A673 (cell line): ENCODE measurements at regions not wholly inside any gene's neighbourhood (a gene's known extent, or its start where the extent isn't known, plus 50 kb on each side); places are given as distances from the start of the nearest gene placed in this dataset.

Source experiments
- EZH2 ChIP-seq: fragments of 200-600 bp; sonication (generic); IDR thresholded peaks from 2 replicates; pipeline ENCODE4 v1.6.1; 2017; ENCODE audit warnings: borderline replicate concordance, low read depth, mild to moderate bottlenecking, mixed read lengths, antibody characterized with exemption, low read length; ENCODE audit not compliant: poor library complexity, severe bottlenecking
- TF ChIP-seq, protein P1 (sequence below): fragments of 300-800, 200-600 bp; sonication (generic); conservative IDR thresholded peaks from 2 replicates; pipeline ENCODE4 v1.5.1; 2017; ENCODE audit warnings: low read depth, mild to moderate bottlenecking, antibody characterized with exemption, low read length, moderate library complexity, mixed read lengths

GRCh38 chr10:128774979-128775378 is 648.8 kb upstream of the MKI67 start:
- TF ChIP-seq, protein P1, sequence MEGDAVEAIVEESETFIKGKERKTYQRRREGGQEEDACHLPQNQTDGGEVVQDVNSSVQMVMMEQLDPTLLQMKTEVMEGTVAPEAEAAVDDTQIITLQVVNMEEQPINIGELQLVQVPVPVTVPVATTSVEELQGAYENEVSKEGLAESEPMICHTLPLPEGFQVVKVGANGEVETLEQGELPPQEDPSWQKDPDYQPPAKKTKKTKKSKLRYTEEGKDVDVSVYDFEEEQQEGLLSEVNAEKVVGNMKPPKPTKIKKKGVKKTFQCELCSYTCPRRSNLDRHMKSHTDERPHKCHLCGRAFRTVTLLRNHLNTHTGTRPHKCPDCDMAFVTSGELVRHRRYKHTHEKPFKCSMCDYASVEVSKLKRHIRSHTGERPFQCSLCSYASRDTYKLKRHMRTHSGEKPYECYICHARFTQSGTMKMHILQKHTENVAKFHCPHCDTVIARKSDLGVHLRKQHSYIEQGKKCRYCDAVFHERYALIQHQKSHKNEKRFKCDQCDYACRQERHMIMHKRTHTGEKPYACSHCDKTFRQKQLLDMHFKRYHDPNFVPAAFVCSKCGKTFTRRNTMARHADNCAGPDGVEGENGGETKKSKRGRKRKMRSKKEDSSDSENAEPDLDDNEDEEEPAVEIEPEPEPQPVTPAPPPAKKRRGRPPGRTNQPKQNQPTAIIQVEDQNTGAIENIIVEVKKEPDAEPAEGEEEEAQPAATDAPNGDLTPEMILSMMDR = no peak
- no peak for TF ChIP-seq EZH2
